PFSK-1 (cell line): ENCODE measurements at regions not wholly inside any gene's neighbourhood (a gene's known extent, or its start where the extent isn't known, plus 50 kb on each side); places are given as distances from the start of the nearest gene placed in this dataset.

Experiments
- FOXP2 ChIP-seq: optimal IDR thresholded peaks from 2 replicates; pipeline ENCODE3; 2011; ENCODE audit warnings: borderline replicate concordance, control low read depth, inconsistent platforms; ENCODE audit not compliant: insufficient read depth; ENCODE audit errors: extremely low read length, extremely low read depth
- POLR2AphosphoS5 ChIP-seq: IDR thresholded peaks from 2 replicates; pipeline ENCODE4 v1.6.1; 2012; ENCODE audit warnings: low read depth, mild to moderate bottlenecking, control low read depth, low read length, moderate library complexity
- REST ChIP-seq, 2 experiments: IDR thresholded peaks; 2 replicates each; pipeline versions ENCODE4 v1.6.1 to v1.8.0; 2011 to 2012; ENCODE audit warnings: low read depth in 2 of 2, low read length in 2 of 2, control low read depth in 1 of 2, inconsistent platforms in 1 of 2, mild to moderate bottlenecking in 1 of 2, moderate library complexity in 1 of 2; ENCODE audit not compliant: insufficient read depth in 1 of 2

DNA sequence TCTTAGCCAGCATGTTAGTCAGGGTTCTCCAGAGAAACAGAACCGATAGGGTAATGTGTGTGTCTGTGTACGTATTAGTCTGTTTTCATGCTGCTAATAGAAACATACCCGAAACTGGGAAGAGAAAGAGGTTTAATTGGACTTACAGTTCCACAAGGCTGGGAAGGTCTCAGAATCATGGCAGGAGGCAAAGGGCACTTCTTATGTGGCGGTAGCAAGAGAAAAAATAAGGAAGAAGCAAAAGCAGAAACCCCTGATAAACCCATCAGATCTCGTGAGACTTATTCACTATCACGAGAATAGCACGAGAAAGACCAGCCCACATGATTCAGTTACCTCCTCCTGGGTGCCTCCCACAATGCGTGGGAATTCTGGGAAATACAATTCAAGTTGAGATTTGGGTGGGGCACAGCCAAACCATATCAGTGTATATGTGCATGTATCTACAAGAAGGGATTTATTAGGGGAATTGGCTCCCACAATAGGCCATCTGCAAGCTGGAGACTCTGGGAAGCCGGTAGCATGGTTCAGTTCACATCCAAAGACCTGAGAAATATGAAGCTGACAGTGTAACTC, 173.7 kb upstream of the NECTIN1 start:
- TF ChIP-seq POLR2AphosphoS5 (no peak), FOXP2 (no peak), REST (IDR thresholded peaks at IDR 0.05; ENCODE audit: insufficient read depth in 1 of 2, low read depth in 2 of 2, low read length in 2 of 2) (no peak)
